Activated T-helper 2 cell treated with anti-CD3 and anti-CD28 coated beads, Interferon-gamma antibody, Interleukin-2, Interleukin-4, amounts not matched to agents 10 μg/mL and 5 μg/mL and 100 μg/mL, durations not matched to agents 14 hours and 24 hours and 36 hours (primary cell): ENCODE measurements at regions not wholly inside any gene's neighbourhood (a gene's known extent, or its start where the extent isn't known, plus 50 kb on each side); places are given as distances from the start of the nearest gene placed in this dataset.

Experiments
- DNase-seq: peaks from one replicate; pipeline ENCODE4 v3.0.0; 2021; ENCODE audit warnings: low spot score
- H3K27ac Mint-ChIP-seq: one replicate; pipeline ENCODE4 v1.8.0; 2021; ENCODE audit warnings: mixed read lengths
- H3K27me3 Mint-ChIP-seq: one replicate; pipeline ENCODE4 v1.8.0; 2021; ENCODE audit warnings: low read depth, mixed read lengths
- H3K36me3 Mint-ChIP-seq: one replicate; pipeline ENCODE4 v1.8.0; 2021; ENCODE audit warnings: low read depth, mixed read lengths
- H3K4me1 Mint-ChIP-seq: one replicate; pipeline ENCODE4 v1.8.0; 2021; ENCODE audit warnings: low read depth, mixed read lengths
- H3K4me3 Mint-ChIP-seq: one replicate; pipeline ENCODE4 v1.8.0; 2021; ENCODE audit warnings: low read depth, mild to moderate bottlenecking, moderate library complexity, mixed read lengths
- H3K9me3 Mint-ChIP-seq: one replicate; pipeline ENCODE4 v1.8.0; 2021; ENCODE audit warnings: mixed read lengths
- intact Hi-C: fragments of 100-400 bp; cut with micrococcal nuclease; formaldehyde crosslinking; loops from one replicate; pipeline ENCODE4 v1.15.1; 2023

DNA sequence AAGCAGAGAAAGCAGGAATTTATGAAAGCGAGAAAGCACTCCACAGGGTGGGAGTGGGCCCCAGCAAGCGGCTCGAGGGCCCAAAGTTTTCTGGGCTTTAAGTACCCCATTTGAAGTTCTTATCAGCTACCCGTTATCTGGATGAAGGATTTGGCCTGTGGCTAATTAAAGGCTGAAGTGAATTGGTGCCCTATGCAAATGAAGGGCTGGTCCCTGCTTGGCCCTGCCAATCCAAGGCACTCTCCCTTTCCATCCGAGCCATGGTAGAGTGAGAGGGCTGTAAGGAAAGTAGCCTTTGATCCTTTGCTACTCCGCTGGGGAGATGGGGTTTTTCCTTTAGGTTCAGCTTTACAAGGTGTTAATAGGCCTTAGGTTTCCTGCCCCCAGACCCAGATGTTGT lies 469.3 kb upstream of the CFAP20DC start:
- Mint-ChIP-seq H3K4me1 (no peaks in the 10 kb centered on the region), H3K27ac (no peak overlapping the region), H3K4me3 (no peak overlapping the region), H3K9me3 (no peaks in the 10 kb centered on the region), H3K27me3 (no peaks in the 10 kb centered on the region), H3K36me3 (no peaks in the 10 kb centered on the region)
- DNase-seq: no peak
- intact Hi-C loops: no loop called here

DNA sequence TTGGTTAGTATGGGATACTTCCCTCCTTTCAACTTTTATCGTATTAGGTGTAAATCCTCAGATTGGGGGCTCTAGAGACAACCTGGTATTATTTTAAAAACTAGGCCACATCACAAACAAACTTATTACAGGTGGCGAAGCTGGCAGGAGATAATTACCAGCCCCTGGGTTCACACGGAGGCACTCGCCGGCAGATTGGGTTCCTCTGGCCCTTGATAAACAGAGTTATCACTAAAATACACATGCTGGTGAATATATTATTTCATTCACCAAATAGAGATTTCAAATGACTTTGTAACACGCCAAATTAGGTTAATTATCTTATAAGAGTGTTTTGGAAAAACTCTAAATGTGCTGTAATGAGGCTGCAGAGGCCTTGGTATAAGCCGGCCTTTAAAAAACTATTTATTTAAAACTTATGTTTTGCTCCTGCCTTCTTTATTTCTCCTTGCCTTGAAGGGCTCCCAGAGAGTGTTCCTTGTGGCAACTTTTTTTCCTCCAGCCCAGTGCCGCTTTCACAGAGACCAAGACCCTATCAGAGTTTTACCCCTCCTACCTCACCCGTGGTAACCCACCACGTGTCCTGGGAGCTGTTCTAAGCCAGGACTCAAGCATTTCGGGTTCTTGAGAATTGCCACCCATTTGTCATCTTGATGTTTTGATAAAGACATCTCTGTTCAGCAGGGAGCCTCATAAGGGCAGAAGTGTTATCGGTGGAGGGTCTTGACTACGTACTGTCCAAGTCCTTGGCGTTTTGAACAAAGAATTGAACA lies 468.6 kb upstream of the CFAP20DC start:
- intact Hi-C loops: no loop called here
- H3K27ac Mint-ChIP-seq: no peak overlapping the region
- H3K9me3 Mint-ChIP-seq: no peaks in the 10 kb centered on the region
- H3K36me3 Mint-ChIP-seq: no peaks in the 10 kb centered on the region
- peaks cover 1% of the 10 kb centered on the region for H3K27me3 Mint-ChIP-seq
- DNase-seq: no peak
- H3K4me3 Mint-ChIP-seq: no peak overlapping the region
- no peaks in the 10 kb centered on the region for H3K4me1 Mint-ChIP-seq

DNA sequence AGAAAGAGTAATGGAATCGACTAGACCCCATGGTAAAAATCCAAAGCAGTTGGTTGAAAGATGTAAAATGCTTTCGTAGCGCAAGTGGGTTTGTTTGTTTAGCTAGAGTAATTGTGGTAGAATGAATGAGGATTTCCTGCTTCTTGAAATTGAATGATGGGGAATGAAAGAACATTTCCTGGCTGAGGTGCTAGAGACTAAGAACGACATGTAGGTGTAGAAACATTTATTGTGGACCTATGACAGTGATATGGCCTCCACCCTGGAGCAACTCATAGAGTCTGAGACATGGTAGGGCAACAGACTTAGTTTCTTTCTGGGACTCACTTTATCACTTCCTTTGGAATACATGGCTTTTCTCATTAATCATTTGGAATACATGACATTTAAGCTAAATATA lies 467.6 kb upstream of the CFAP20DC start:
- H3K4me1 Mint-ChIP-seq: no peaks in the 10 kb centered on the region
- no peak overlapping the region for H3K27ac Mint-ChIP-seq
- intact Hi-C loops: no loop called here
- H3K4me3 Mint-ChIP-seq: no peak overlapping the region
- H3K27me3 Mint-ChIP-seq: peaks cover 1% of the 10 kb centered on the region
- no peak for DNase-seq
- H3K36me3 Mint-ChIP-seq: no peaks in the 10 kb centered on the region
- H3K9me3 Mint-ChIP-seq: no peaks in the 10 kb centered on the region

DNA sequence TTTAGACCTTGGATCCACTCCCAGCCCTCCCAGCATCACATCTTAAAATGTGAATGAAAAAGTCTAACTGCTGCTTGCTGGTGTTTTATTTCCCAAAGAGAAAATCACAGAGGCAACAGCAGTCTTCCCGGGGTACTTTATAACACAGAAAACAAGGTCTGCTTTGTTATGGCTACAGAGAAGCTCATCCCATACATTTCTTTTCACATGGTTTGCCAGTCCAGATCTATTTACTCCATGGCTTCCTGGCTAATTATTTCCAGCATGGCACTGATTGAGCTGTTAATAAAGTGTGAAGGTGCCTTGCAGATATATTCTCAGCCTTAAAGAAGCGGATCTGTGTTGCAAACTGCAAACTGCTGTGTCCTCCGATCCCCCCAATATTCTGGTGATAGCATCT lies 466.1 kb upstream of the CFAP20DC start:
- Mint-ChIP-seq H3K4me3 (no peak overlapping the region), H3K27ac (no peak overlapping the region), H3K27me3 (peaks cover 1% of the 10 kb centered on the region), H3K9me3 (no peaks in the 10 kb centered on the region), H3K4me1 (peaks cover 8% of the 10 kb centered on the region), H3K36me3 (no peaks in the 10 kb centered on the region)
- intact Hi-C loops: no loop called here
- DNase-seq: no peak

DNA sequence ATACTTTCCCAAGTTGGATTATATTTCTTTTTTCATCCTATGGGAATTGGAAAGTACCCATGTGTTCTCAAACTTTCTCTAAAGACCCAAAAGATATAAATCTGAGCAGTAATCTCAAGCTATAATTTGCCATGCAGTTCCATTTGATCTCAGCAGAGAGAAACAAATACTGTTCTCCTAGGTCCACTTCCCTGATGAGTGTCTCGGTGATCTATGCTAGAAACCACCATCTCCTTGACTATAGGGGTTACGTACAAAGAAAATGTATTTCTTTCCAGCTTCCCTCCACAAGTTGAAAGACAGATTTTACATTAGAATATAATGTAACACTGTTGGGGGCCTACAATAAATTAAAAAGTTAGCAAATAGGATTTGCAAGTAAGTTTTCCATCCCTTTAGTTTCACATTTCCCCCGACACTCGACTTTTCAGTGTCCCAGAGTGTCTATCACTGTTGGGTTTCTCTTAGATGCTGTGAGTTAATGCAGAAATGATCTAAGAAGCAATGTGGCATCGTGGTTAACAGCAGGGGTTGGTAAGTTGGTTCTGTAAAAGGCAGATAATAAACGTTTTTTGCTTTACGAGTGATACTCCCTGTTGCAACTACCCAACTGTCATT lies 465.1 kb upstream of the CFAP20DC start:
- Mint-ChIP-seq H3K4me1 (peaks cover 10% of the 10 kb centered on the region), H3K4me3 (no peak overlapping the region), H3K9me3 (no peaks in the 10 kb centered on the region), H3K27me3 (peaks cover 3% of the 10 kb centered on the region), H3K36me3 (no peaks in the 10 kb centered on the region), H3K27ac (no peak overlapping the region)
- intact Hi-C loops: no loop called here
- DNase-seq: no peak

DNA sequence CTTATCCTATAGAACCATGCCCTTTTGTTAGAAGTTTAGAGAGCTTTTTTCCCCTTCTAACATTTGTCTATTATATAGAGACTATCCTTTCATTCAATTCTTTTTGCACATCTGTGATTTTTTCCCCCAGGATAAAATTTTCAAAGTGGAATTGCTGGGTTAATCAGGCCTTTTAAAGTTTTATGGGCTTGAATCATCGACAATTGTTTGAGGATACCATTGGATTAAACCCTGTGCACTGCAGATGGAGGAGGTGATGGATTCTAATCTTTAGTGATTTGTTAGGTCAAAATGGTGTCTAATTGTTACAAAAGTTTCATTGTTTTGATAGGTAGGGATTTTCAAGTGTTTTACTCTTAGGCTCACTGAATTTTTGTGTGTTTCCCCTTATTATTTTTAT lies 463.7 kb upstream of the CFAP20DC start:
- peaks cover 10% of the 10 kb centered on the region for H3K4me1 Mint-ChIP-seq

DNA sequence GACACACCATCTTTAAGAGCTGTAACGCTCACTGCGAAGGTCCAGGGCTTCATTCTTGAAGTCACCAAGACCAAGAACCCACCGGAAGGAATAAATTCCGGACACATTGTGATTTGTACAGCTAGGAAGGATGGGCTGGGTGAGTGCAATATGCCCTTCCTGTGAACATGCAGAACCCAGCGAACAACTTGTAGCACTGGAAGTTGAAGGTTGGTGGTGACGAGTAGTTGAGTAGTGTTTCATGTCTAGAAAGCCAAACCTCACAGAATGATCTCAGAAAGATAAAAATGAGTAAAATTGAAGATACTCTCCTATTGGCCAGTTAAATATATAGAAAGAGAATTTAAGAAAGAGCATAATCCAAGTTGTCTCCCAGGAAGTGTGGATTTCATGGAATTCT lies 462.2 kb upstream of the CFAP20DC start:
- H3K36me3 Mint-ChIP-seq: no peaks in the 10 kb centered on the region
- H3K27me3 Mint-ChIP-seq: peaks cover 11% of the 10 kb centered on the region
- H3K27ac Mint-ChIP-seq: no peak overlapping the region
- H3K4me1 Mint-ChIP-seq: peaks cover 10% of the 10 kb centered on the region
- H3K9me3 Mint-ChIP-seq: peaks cover 8% of the 10 kb centered on the region
- no peak for DNase-seq
- H3K4me3 Mint-ChIP-seq: no peak overlapping the region
- intact Hi-C loops: no loop called here

More for the DNA sequence above, 463.7 kb upstream of the CFAP20DC start:
- no peak for DNase-seq
- peaks cover 6% of the 10 kb centered on the region for H3K9me3 Mint-ChIP-seq
- H3K4me3 Mint-ChIP-seq: no peak overlapping the region
- H3K36me3 Mint-ChIP-seq: no peaks in the 10 kb centered on the region
- H3K27ac Mint-ChIP-seq: no peak overlapping the region
- peaks cover 11% of the 10 kb centered on the region for H3K27me3 Mint-ChIP-seq
- intact Hi-C loops: no loop called here

DNA sequence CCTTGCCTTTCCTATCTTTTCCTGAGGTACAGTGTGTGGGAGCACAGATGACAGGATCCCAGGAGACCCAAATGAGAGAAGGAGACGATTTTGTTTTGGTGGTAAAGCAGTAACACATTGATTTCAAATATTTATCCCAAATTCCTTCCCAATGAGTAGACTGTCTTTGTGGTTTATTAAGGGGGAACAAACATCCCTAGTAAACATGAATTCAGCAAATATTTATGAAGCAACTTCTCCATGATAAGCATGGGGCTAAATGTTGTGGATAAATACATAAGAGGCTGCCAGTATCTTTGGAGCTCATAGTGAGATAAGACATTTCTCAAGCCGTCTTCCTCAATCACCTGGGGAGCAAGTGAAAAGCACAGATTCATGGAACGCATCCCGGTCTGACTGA lies 460.8 kb upstream of the CFAP20DC start:
- H3K27me3 Mint-ChIP-seq: peaks cover 11% of the 10 kb centered on the region
- H3K4me3 Mint-ChIP-seq: no peak overlapping the region
- H3K27ac Mint-ChIP-seq: no peak overlapping the region
- peaks cover 8% of the 10 kb centered on the region for H3K9me3 Mint-ChIP-seq
- H3K36me3 Mint-ChIP-seq: no peaks in the 10 kb centered on the region
- DNase-seq: no peak
- intact Hi-C loops: no loop called here
- H3K4me1 Mint-ChIP-seq: peaks cover 10% of the 10 kb centered on the region

DNA sequence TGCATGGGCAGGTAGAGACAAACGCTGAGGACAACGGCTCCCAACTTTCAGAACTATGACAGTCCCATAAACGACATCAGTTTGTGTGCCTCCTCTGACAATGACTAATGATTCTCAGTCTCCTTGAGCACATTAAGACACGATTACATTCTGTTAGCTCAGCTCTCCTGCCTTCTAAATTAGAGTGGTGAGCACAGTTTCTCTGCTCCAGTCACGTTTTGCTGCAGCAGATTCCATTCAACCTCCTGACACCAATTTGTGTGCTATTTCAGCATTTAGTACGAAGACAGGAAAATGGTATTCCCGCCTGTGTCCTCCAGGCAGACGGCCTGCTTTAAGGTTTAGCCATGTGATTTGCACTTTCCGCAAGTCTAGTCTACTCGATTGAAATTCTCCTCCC lies 458.4 kb upstream of the CFAP20DC start:
- Mint-ChIP-seq H3K36me3 (no peaks in the 10 kb centered on the region), H3K27me3 (peaks cover 10% of the 10 kb centered on the region)

DNA sequence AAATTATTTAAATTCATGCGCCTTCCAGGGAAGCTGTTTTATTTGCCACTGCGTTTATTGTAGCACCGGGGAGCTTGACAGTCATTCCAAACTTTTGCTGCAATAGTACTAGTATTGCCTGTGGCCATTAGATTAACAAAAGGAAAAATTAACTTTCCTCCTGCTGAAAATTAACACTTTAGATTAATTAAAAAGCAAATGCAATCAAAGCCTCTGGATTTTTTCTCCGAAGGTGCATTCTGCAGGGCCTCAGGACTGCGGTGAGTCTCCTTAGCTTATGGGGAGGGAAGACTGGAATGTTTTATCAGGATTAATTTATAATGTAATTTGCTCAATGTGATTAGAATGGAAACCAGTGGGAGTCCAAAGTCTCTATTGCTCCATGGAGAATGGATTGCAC lies 456.4 kb upstream of the CFAP20DC start:
- Mint-ChIP-seq H3K36me3 (no peaks in the 10 kb centered on the region), H3K27me3 (peaks cover 10% of the 10 kb centered on the region), H3K4me3 (no peak overlapping the region), H3K27ac (no peak overlapping the region), H3K9me3 (peaks cover 19% of the 10 kb centered on the region), H3K4me1 (peaks cover 10% of the 10 kb centered on the region)
- no peak for DNase-seq
- intact Hi-C loops: no loop called here

More for the DNA sequence above, 458.4 kb upstream of the CFAP20DC start:
- no peak for DNase-seq
- Mint-ChIP-seq H3K4me3 (no peak overlapping the region), H3K4me1 (peaks cover 12% of the 10 kb centered on the region), H3K27ac (no peak overlapping the region), H3K9me3 (peaks cover 19% of the 10 kb centered on the region)
- intact Hi-C loops: no loop called here

DNA sequence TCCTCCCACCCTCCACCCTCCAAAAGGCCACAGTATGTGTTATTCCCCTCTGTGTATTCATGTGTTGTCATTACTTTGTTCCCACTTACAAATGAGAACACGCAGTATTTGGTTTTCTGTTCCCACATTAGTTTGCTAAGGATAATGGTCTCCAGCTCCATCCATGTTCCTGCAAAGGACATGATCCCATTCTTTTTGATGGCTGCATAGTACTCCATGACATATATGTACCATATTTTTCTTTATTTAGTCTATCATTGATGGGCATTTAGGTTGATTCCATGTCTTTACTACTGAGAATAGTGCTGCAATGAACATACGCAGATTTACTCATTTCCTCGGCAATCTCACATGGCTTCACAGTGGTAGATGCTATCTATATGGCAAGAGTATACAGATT lies 453.6 kb upstream of the CFAP20DC start:
- Mint-ChIP-seq H3K27ac (no peak overlapping the region), H3K9me3 (peaks cover 12% of the 10 kb centered on the region), H3K4me3 (no peak overlapping the region), H3K4me1 (peaks cover 7% of the 10 kb centered on the region), H3K27me3 (no peaks in the 10 kb centered on the region), H3K36me3 (no peaks in the 10 kb centered on the region)
- intact Hi-C loops: no loop called here
- DNase-seq: no peak

DNA sequence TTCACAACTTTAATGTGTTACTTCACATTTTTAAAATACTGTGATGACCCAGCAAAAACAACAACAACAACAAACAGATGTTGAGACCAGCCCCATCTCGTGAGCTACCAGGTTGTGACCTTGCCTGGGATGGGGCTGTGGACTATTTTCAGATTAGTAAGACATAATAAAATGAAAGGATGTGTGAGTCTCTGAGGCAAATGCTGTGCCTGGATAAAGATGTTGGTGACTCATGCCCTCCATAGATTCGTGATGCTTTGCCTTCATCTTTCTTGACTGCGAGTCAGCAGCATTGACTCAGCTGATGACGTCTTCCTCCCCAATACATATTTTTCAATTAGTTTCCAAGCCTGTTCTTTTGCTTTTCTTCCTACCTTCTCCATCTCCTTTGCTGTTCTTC lies 453.0 kb upstream of the CFAP20DC start:
- Mint-ChIP-seq H3K36me3 (no peaks in the 10 kb centered on the region), H3K4me1 (peaks cover 7% of the 10 kb centered on the region), H3K27ac (no peak overlapping the region), H3K27me3 (no peaks in the 10 kb centered on the region), H3K4me3 (no peak overlapping the region), H3K9me3 (peaks cover 11% of the 10 kb centered on the region)
- DNase-seq: no peak
- intact Hi-C loops: no loop called here

DNA sequence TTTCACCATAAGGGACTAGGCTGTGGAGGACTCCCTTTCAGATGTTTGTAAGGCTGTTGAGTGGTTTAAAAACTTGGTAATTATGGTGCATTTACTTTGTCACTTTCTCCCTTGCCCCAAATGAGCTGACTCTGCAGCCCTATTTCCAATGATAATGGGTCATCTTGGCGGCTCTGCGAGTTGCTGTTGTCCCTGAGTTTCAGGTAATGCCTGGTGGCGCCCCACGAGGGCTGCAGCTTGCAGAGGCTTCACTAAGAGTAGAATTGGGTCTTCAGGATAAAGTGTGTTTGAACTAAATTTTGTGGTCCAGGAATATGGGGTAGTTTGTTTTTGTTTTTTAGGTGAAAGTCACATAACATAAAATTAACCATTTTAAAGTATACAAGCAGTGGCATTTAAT lies 450.1 kb upstream of the CFAP20DC start:
- Mint-ChIP-seq H3K27me3 (peaks cover 5% of the 10 kb centered on the region), H3K27ac (no peak overlapping the region), H3K4me3 (no peak overlapping the region), H3K36me3 (no peaks in the 10 kb centered on the region), H3K4me1 (peaks cover 7% of the 10 kb centered on the region), H3K9me3 (peaks cover 16% of the 10 kb centered on the region)
- intact Hi-C loops: no loop called here
- no peak for DNase-seq
